HepG2 (cell line): ENCODE measurements at regions not wholly inside any gene's neighbourhood (a gene's known extent, or its start where the extent isn't known, plus 50 kb on each side); places are given as distances from the start of the nearest gene placed in this dataset.

ENCODE experiments used
- ATAC-seq: fragments of 200-7000 bp; cut with Tn5 transposase; 3 replicates; pipeline ENCODE4 v1.9.1; 2020; ENCODE audit warnings: mild to moderate bottlenecking, moderate library complexity
- BruUV-seq: library from RNA; stranded (reverse); fragments of 400-500 nt; replicated peaks from 2 replicates; lab custom pipeline; 2021; lab: Mats Ljungman, UMichigan
- CTCF ChIA-PET: fragments of 300-600 bp; formaldehyde crosslinking; extraction: SDS; loops from one replicate; lab custom pipeline; 2021; ENCODE audit warnings: low total read pairs, inconsistent platforms, low intra/inter-chr PET ratio; lab: Yijun Ruan, JAX
- POLR2A ChIA-PET: fragments of 350-600 bp; sonication (Branson Sonifier 250); formaldehyde crosslinking; loops from one replicate; lab custom pipeline; 2020; ENCODE audit warnings: antibody characterized with exemption, inconsistent platforms; lab: Yijun Ruan, JAX
- DNase-seq: peaks from one replicate; pipeline ENCODE4 v3.0.0-alpha.2; 2015; ENCODE audit warnings: low spot score
- FAIRE-seq: peaks from 3 replicates; lab custom pipeline; 2011; peaks lifted over from hg19 to GRCh38; lab: Jason Lieb, UNC
- H2AFZ ChIP-seq: one replicate; pipeline ENCODE4 v1.6.1; 2011; ENCODE audit warnings: low read length, inconsistent platforms
- H3K27ac ChIP-seq: fragments of 300-600 bp; 3 replicates; pipeline ENCODE4 v1.8.0; 2011; ENCODE audit warnings: mixed run types, mild to moderate bottlenecking, mixed read lengths, low read length, inconsistent platforms; ENCODE audit not compliant: insufficient read depth; ENCODE audit errors: extremely low read length
- H3K27me3 ChIP-seq, 2 experiments: fragments of 200-600 bp in 1 of 2; 2 replicates in 1 of 2; 3 replicates in 1 of 2; pipeline versions ENCODE4 v1.6.0 to v1.8.0; 2011; ENCODE audit warnings: low read length in 2 of 2, mild to moderate bottlenecking in 2 of 2, moderate library complexity in 2 of 2, inconsistent platforms in 1 of 2; ENCODE audit not compliant: insufficient read depth in 2 of 2, control insufficient read depth in 1 of 2
- H3K36me3 ChIP-seq, 2 experiments: fragments of 200-600 bp in 1 of 2; replicated peaks in 1 of 2; 2 replicates in 1 of 2; 3 replicates in 1 of 2; pipeline versions ENCODE4 v1.5.1 to v1.8.0; 2011; ENCODE audit warnings: low read length in 2 of 2, inconsistent platforms in 1 of 2; ENCODE audit not compliant: insufficient read depth in 2 of 2, control insufficient read depth in 1 of 2
- H3K4me1 ChIP-seq: 2 replicates; pipeline ENCODE4 v1.5.1; 2012; ENCODE audit warnings: low read length, inconsistent platforms; ENCODE audit not compliant: insufficient read depth
- H3K4me2 ChIP-seq: 2 replicates; pipeline ENCODE4 v1.6.0; 2011; ENCODE audit warnings: low read depth, low read length, inconsistent platforms
- H3K4me3 ChIP-seq, 3 experiments: fragments of 200-600 bp in 1 of 3; sonication (generic), shearing (Covaris generic) in 1 of 3; replicated peaks in 1 of 3; 2 replicates each; pipeline ENCODE4 v1.5.1; 2011 to 2016; ENCODE audit warnings: low read length in 3 of 3, inconsistent platforms in 2 of 3, low read depth in 2 of 3, mild to moderate bottlenecking in 2 of 3, control low read depth in 1 of 3, mixed read lengths in 1 of 3; ENCODE audit not compliant: insufficient read depth in 1 of 3
- H3K79me2 ChIP-seq: one replicate; pipeline ENCODE4 v1.6.1; 2011; ENCODE audit warnings: low read length, inconsistent platforms; ENCODE audit not compliant: insufficient read depth
- H3K9ac ChIP-seq: 2 replicates; pipeline ENCODE4 v1.6.0; 2011; ENCODE audit warnings: mild to moderate bottlenecking, low read depth, low read length, inconsistent platforms; ENCODE audit not compliant: insufficient read depth
- H3K9me3 ChIP-seq: 2 replicates; pipeline ENCODE4 v1.5.1; 2012; ENCODE audit warnings: mild to moderate bottlenecking, low read length
- H4K20me1 ChIP-seq: 2 replicates; pipeline ENCODE4 v1.6.0; 2011; ENCODE audit warnings: inconsistent platforms, mild to moderate bottlenecking, low read length, moderate library complexity; ENCODE audit not compliant: insufficient read depth
- EHMT2 ChIP-seq: fragments of 200-600 bp; sonication (generic); IDR thresholded peaks from 2 replicates; pipeline ENCODE4 v1.7.0; 2017; ENCODE audit warnings: antibody characterized with exemption, low read depth, low read length, borderline replicate concordance
- FOXK2 ChIP-seq: fragments of 450-650 bp; IDR thresholded peaks from 2 replicates; pipeline ENCODE4 v1.6.1; 2016
- IRX3 ChIP-seq: sonication (generic); formaldehyde crosslinking; IDR thresholded peaks from 2 replicates; pipeline ENCODE4 v1.8.1; 2023; ENCODE audit warnings: mild to moderate bottlenecking, low read depth, missing genetic modification reagents, borderline replicate concordance
- SRSF1 ChIP-seq: fragments of 200-400 bp; formaldehyde crosslinking; optimal IDR thresholded peaks from 2 replicates; pipeline ENCODE3; 2017; ENCODE audit warnings: mild to moderate bottlenecking, low read depth, low read length, moderate library complexity
- TBL1XR1 ChIP-seq: fragments of 150-350 bp; IDR thresholded peaks from 2 replicates; pipeline ENCODE4 v1.6.1; 2014; ENCODE audit warnings: borderline replicate concordance, low read length; ENCODE audit not compliant: partially characterized antibody
- ZBTB3 ChIP-seq: sonication (generic); formaldehyde crosslinking; IDR thresholded peaks from 2 replicates; pipeline ENCODE4 v1.4.0; 2020; ENCODE audit warnings: low read depth, mild to moderate bottlenecking, moderate library complexity, missing genetic modification reagents, borderline replicate concordance
- ZNF253 ChIP-seq: sonication (generic); formaldehyde crosslinking; IDR thresholded peaks from 2 replicates; pipeline ENCODE4 v1.8.0; 2022; ENCODE audit warnings: mild to moderate bottlenecking, missing genetic modification reagents, borderline replicate concordance
- ZNF260 ChIP-seq: sonication (generic); formaldehyde crosslinking; IDR thresholded peaks from 2 replicates; pipeline ENCODE4 v1.4.0; 2020; ENCODE audit warnings: missing genetic modification reagents, low read depth, mild to moderate bottlenecking, borderline replicate concordance
- ZNF747 ChIP-seq: sonication (generic); formaldehyde crosslinking; IDR thresholded peaks from 2 replicates; pipeline ENCODE4 v1.8.1; 2023; ENCODE audit warnings: missing genetic modification reagents, mild to moderate bottlenecking, borderline replicate concordance
- WGBS: methylation state at CpG from one replicate; pipeline ENCODE4 v1.1.6; 2017; ENCODE audit warnings: low lambda C conversion rate; 5-methylcytosine and 5-hydroxymethylcytosine counted together
- in situ Hi-C: cut with HindIII; loops from 2 replicates; pipeline ENCODE4 v1.10.0; 2017; ENCODE audit warnings: low pct_unique_long_range_greater_than_20kb; ENCODE audit not compliant: extremely low pct_ligation_motif_present
- intact Hi-C: fragments of 100-400 bp; cut with micrococcal nuclease; formaldehyde crosslinking; loops from one replicate; pipeline ENCODE4 v1.10.0; 2022; ENCODE audit not compliant: unreplicated experiment
- TF ChIP-seq, protein P1 (sequence below): sonication (generic); formaldehyde crosslinking; IDR thresholded peaks from 2 replicates; pipeline ENCODE4 v1.9.0; 2021; ENCODE audit warnings: missing genetic modification reagents, mild to moderate bottlenecking, borderline replicate concordance
- TF ChIP-seq, protein P2 (sequence below): sonication (generic); formaldehyde crosslinking; IDR thresholded peaks from 2 replicates; pipeline ENCODE4 v1.4.0; 2020; ENCODE audit warnings: missing genetic modification reagents
- TF ChIP-seq, protein P3 (sequence below): fragments of 450-650 bp; IDR thresholded peaks from 2 replicates; pipeline ENCODE4 v1.6.1; 2017

DNA sequence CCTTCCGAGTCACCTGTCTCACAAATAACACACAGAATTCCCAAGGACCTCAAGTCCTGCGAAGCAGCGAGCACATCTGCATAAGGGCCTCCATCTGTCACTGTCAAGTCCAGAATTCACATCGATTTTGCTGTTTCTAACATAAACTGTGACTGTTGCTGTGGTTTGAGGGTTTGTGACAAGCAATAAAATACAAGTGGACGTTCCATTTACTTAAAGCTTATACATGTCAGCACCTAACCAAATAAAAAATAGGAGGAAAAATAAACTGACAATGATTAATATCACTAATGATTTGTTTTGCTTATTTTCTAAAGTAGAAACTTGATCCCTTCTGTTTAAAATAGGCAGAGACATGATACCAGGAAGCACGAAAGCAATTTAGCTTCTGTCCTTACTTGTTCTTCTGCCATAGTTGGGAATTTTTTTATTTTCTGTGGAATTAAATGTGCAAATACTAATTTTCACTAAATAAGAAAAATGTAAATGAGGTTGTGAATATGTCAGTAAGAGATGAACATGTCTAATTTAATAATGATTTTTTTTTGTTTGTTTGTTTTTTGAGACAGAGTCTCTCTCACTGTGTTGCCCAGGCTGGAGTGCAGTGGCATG, 279.1 kb downstream of the FGF9 start:
- H3K79me2 ChIP-seq, result no peaks in the 10 kb centered on the region
- peaks cover 15% of the 10 kb centered on the region for H3K9me3 ChIP-seq
- no peak overlapping the region for H3K4me3 ChIP-seq
- H3K27me3 ChIP-seq, result no peaks in the 10 kb centered on the region; a peak in 1 of 5 replicates
- no TSS peak for BruUV-seq
- CTCF ChIA-PET, result no interaction called here
- no peaks in the 10 kb centered on the region for H3K4me1 ChIP-seq
- no peak for FAIRE-seq
- H3K27ac ChIP-seq, result no peak overlapping the region
- no peaks in the 10 kb centered on the region for H4K20me1 ChIP-seq
- 8% methylated on average over 5 of the region's 6 CpGs for WGBS
- H3K36me3 ChIP-seq, result no peaks in the 10 kb centered on the region
- H3K9ac ChIP-seq, result no peak overlapping the region
- TF ChIP-seq, protein P1, sequence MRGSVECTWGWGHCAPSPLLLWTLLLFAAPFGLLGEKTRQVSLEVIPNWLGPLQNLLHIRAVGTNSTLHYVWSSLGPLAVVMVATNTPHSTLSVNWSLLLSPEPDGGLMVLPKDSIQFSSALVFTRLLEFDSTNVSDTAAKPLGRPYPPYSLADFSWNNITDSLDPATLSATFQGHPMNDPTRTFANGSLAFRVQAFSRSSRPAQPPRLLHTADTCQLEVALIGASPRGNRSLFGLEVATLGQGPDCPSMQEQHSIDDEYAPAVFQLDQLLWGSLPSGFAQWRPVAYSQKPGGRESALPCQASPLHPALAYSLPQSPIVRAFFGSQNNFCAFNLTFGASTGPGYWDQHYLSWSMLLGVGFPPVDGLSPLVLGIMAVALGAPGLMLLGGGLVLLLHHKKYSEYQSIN, result no peak
- TF ChIP-seq, protein P2, sequence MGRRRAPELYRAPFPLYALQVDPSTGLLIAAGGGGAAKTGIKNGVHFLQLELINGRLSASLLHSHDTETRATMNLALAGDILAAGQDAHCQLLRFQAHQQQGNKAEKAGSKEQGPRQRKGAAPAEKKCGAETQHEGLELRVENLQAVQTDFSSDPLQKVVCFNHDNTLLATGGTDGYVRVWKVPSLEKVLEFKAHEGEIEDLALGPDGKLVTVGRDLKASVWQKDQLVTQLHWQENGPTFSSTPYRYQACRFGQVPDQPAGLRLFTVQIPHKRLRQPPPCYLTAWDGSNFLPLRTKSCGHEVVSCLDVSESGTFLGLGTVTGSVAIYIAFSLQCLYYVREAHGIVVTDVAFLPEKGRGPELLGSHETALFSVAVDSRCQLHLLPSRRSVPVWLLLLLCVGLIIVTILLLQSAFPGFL (CRISPR knock-in tag), result no peak
- no peak for TF ChIP-seq FOXK2
- TF ChIP-seq, all 625 proteins: peak for 0
- intact Hi-C loops (no loop called here), in situ Hi-C loops (no loop called here)
- no peak for ATAC-seq
- H2AFZ ChIP-seq, result no peak overlapping the region
- no peak overlapping the region for H3K4me2 ChIP-seq
- POLR2A ChIA-PET, result no interaction called here
- no peak for DNase-seq

DNA sequence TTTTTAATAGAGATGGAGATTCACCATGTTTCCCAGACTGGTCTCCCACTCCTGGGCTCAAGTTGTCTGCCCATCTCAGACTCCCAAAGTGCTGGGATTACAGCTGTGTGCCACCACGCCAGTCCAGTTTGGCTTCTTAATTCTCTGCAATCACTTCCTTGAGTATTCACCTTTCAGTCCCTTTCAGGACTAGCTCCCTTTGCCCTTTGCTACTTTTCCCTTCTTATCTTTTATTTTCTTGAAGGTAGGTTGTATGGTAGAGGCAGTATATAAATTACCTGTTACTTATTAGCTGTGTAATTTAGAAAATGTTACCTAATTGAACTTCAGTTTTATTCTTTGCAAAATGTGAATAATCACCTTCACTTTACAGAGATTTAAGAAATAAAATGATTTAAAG, 285.8 kb downstream of the FGF9 start:
- no peak overlapping the region for H3K4me3 ChIP-seq
- H3K79me2 ChIP-seq, result no peaks in the 10 kb centered on the region
- in situ Hi-C loops (no loop called here), intact Hi-C loops (no loop called here)
- H3K9me3 ChIP-seq, result no peaks in the 10 kb centered on the region; the same call in 1 of the 2 replicates
- ATAC-seq (no peak), FAIRE-seq (no peak), DNase-seq (no peak)
- no peak overlapping the region for H3K27ac ChIP-seq
- no peak overlapping the region for H2AFZ ChIP-seq
- BruUV-seq, result no TSS peak
- H3K27me3 ChIP-seq, result no peaks in the 10 kb centered on the region
- CTCF ChIA-PET, result no interaction called here
- H4K20me1 ChIP-seq, result no peaks in the 10 kb centered on the region
- POLR2A ChIA-PET, result no interaction called here
- H3K9ac ChIP-seq, result no peak overlapping the region
- WGBS, result 0% methylated on average over 1 of the region's 1 CpG
- no peak overlapping the region for H3K4me2 ChIP-seq
- no peaks in the 10 kb centered on the region for H3K36me3 ChIP-seq
- H3K4me1 ChIP-seq, result no peaks in the 10 kb centered on the region
- no peak for TF ChIP-seq IRX3 (CRISPR knock-in tag)
- TF ChIP-seq TBL1XR1, result no peak
- TF ChIP-seq ZNF260, result no peak
- TF ChIP-seq, protein P3, sequence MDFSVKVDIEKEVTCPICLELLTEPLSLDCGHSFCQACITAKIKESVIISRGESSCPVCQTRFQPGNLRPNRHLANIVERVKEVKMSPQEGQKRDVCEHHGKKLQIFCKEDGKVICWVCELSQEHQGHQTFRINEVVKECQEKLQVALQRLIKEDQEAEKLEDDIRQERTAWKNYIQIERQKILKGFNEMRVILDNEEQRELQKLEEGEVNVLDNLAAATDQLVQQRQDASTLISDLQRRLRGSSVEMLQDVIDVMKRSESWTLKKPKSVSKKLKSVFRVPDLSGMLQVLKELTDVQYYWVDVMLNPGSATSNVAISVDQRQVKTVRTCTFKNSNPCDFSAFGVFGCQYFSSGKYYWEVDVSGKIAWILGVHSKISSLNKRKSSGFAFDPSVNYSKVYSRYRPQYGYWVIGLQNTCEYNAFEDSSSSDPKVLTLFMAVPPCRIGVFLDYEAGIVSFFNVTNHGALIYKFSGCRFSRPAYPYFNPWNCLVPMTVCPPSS, result no peak
- no peak for TF ChIP-seq EHMT2
- TF ChIP-seq ZBTB3 (CRISPR knock-in tag), result no peak
- no peak for TF ChIP-seq ZNF747 (CRISPR knock-in tag)
- no peak for TF ChIP-seq ZNF253 (CRISPR knock-in tag)
- no peak for TF ChIP-seq SRSF1
